ENCODE measurements at regions not wholly inside any gene's neighbourhood (a gene's known extent, or its start where the extent isn't known, plus 50 kb on each side); places are given as distances from the start of the nearest gene placed in this dataset.
"Not testable (repeated sequence)": the region's sequence is repeated elsewhere in the genome, so short reads cannot be mapped to it uniquely, and the experiment has no call there.

- DNase-seq, result no peak
- no peaks in the 10 kb centered on the region for H3K4me1 ChIP-seq (ENCODE audit: insufficient read depth, low read length)
- Mint-ChIP-seq H3K9me3 (peaks cover 4 to 12% (median 6%) of the 10 kb centered on the region in 5 donors), H3K27ac (no peak overlapping the region), H3K36me3 (no peaks in the 10 kb centered on the region), H3K4me3 (no peak overlapping the region), H3K27me3 (no peaks in the 10 kb centered on the region), H3K4me1 (no peaks in the 10 kb centered on the region)
- ChIA-PET CTCF (no interaction called here), POLR2A (no interaction called here)
- H3K9me3 ChIP-seq (ENCODE audit: low read length), result no peaks in the 10 kb centered on the region
- no peak overlapping the region for H3K27ac ChIP-seq (ENCODE audit: low read depth, low read length)
- H3K4me3 ChIP-seq (ENCODE audit: low read length), result no peak overlapping the region
- no peaks in the 10 kb centered on the region for H3K27me3 ChIP-seq (ENCODE audit: insufficient read depth, low read length, poor library complexity, severe bottlenecking)
- H3K36me3 ChIP-seq (ENCODE audit: insufficient read depth, low read length), result no peaks in the 10 kb centered on the region
These were observed 244.2 kb downstream of the GRXCR1 start for GRCh38 chr4:43136752-43137151.

- H3K4me3 ChIP-seq (ENCODE audit: low read length), result no peak overlapping the region
- no peak for DNase-seq
- POLR2A ChIA-PET, result no interaction called here
- H3K27me3 ChIP-seq (ENCODE audit: insufficient read depth, low read length, poor library complexity, severe bottlenecking), result no peaks in the 10 kb centered on the region
- no peaks in the 10 kb centered on the region for H3K36me3 ChIP-seq (ENCODE audit: insufficient read depth, low read length)
- Mint-ChIP-seq H3K27ac (no peak overlapping the region), H3K27me3 (no peaks in the 10 kb centered on the region), H3K4me1 (no peaks in the 10 kb centered on the region), H3K9me3 (peaks cover 2 to 6% (median 3%) of the 10 kb centered on the region in 5 donors), H3K4me3 (no peak overlapping the region), H3K36me3 (no peaks in the 10 kb centered on the region)
- no peak overlapping the region for H3K27ac ChIP-seq (ENCODE audit: low read depth, low read length)
- CTCF ChIA-PET, result no interaction called here
- no peaks in the 10 kb centered on the region for H3K4me1 ChIP-seq (ENCODE audit: insufficient read depth, low read length)
- no peaks in the 10 kb centered on the region for H3K9me3 ChIP-seq (ENCODE audit: low read length)
These were observed 253.7 kb downstream of the GRXCR1 start for GRCh38 chr4:43146198-43146597.

- H3K9me3 ChIP-seq (ENCODE audit: low read length), result no peaks in the 10 kb centered on the region
- H3K4me3 Mint-ChIP-seq, result no peak overlapping the region
- H3K36me3 Mint-ChIP-seq, result no peaks in the 10 kb centered on the region
- no peaks in the 10 kb centered on the region for H3K4me1 Mint-ChIP-seq
- ChIA-PET CTCF (no interaction called here), POLR2A (no interaction called here)
- no peaks in the 10 kb centered on the region for H3K27me3 Mint-ChIP-seq
- no peak overlapping the region for H3K4me3 ChIP-seq (ENCODE audit: low read length)
- no peaks in the 10 kb centered on the region for H3K36me3 ChIP-seq (ENCODE audit: insufficient read depth, low read length)
- H3K27ac Mint-ChIP-seq, result no peak overlapping the region
- no peak for DNase-seq
- H3K27me3 ChIP-seq (ENCODE audit: insufficient read depth, low read length, poor library complexity, severe bottlenecking), result no peaks in the 10 kb centered on the region
- H3K4me1 ChIP-seq (ENCODE audit: insufficient read depth, low read length), result no peaks in the 10 kb centered on the region
- H3K27ac ChIP-seq (ENCODE audit: low read depth, low read length), result no peak overlapping the region
- H3K9me3 Mint-ChIP-seq, result peaks cover 3 to 9% (median 4%) of the 10 kb centered on the region in 5 donors
These were observed 256.0 kb downstream of the GRXCR1 start for GRCh38 chr4:43148481-43148880.

GRCh38 chr4:43163101-43163792, 270.7 kb downstream of the GRXCR1 start:
- Histone ChIP-seq H3K36me3 (ENCODE audit: insufficient read depth, low read length) (no peaks in the 10 kb centered on the region), H3K27me3 (ENCODE audit: insufficient read depth, low read length, poor library complexity, severe bottlenecking) (no peaks in the 10 kb centered on the region), H3K4me1 (ENCODE audit: insufficient read depth, low read length) (no peaks in the 10 kb centered on the region), H3K4me3 (ENCODE audit: low read length) (no peak overlapping the region), H3K27ac (ENCODE audit: low read depth, low read length) (no peak overlapping the region), H3K9me3 (ENCODE audit: low read length) (no peaks in the 10 kb centered on the region)
- Mint-ChIP-seq H3K4me1 (no peaks in the 10 kb centered on the region), H3K9me3 (peaks cover 0 to 13% (median 7%) of the 10 kb centered on the region in 5 donors), H3K27ac (no peak overlapping the region), H3K36me3 (no peaks in the 10 kb centered on the region), H3K4me3 (no peak overlapping the region), H3K27me3 (no peaks in the 10 kb centered on the region)
- ChIA-PET CTCF (no interaction called here), POLR2A (no interaction called here)
- DNase-seq, result no peak

- Histone ChIP-seq H3K4me1 (ENCODE audit: insufficient read depth, low read length) (no peaks in the 10 kb centered on the region), H3K27me3 (ENCODE audit: insufficient read depth, low read length, poor library complexity, severe bottlenecking) (no peaks in the 10 kb centered on the region), H3K36me3 (ENCODE audit: insufficient read depth, low read length) (no peaks in the 10 kb centered on the region), H3K4me3 (ENCODE audit: low read length) (no peak overlapping the region), H3K27ac (ENCODE audit: low read depth, low read length) (no peak overlapping the region), H3K9me3 (ENCODE audit: low read length) (no peaks in the 10 kb centered on the region)
- Mint-ChIP-seq H3K4me3 (no peak overlapping the region), H3K27ac (no peak overlapping the region), H3K4me1 (no peaks in the 10 kb centered on the region), H3K36me3 (no peaks in the 10 kb centered on the region), H3K9me3 (peaks cover 0 to 4% (median 4%) of the 10 kb centered on the region in 5 donors), H3K27me3 (no peaks in the 10 kb centered on the region)
- DNase-seq, result no peak
- ChIA-PET CTCF (no interaction called here), POLR2A (no interaction called here)
These were observed 297.2 kb downstream of the GRXCR1 start for GRCh38 chr4:43189741-43190140.

- H3K9me3 Mint-ChIP-seq, result peaks cover 0 to 16% (median 10%) of the 10 kb centered on the region in 5 donors
- H3K27ac Mint-ChIP-seq; H3K4me3 ChIP-seq (ENCODE audit: low read length); H3K36me3 Mint-ChIP-seq; H3K27me3 ChIP-seq (ENCODE audit: insufficient read depth, low read length, poor library complexity, severe bottlenecking); POLR2A ChIA-PET; H3K9me3 ChIP-seq (ENCODE audit: low read length); H3K4me3 Mint-ChIP-seq; H3K4me1 Mint-ChIP-seq; DNase-seq; H3K27me3 Mint-ChIP-seq; H3K36me3 ChIP-seq (ENCODE audit: insufficient read depth, low read length); CTCF ChIA-PET; H3K4me1 ChIP-seq (ENCODE audit: insufficient read depth, low read length); H3K27ac ChIP-seq (ENCODE audit: low read depth, low read length): not testable (repeated sequence)
These were observed 320.1 kb downstream of the GRXCR1 start for GRCh38 chr4:43212576-43212975.

GRCh38 chr4:43223820-43224219, 331.3 kb downstream of the GRXCR1 start:
- Histone ChIP-seq H3K27me3 (ENCODE audit: insufficient read depth, low read length, poor library complexity, severe bottlenecking) (no peaks in the 10 kb centered on the region), H3K36me3 (ENCODE audit: insufficient read depth, low read length) (no peaks in the 10 kb centered on the region), H3K27ac (ENCODE audit: low read depth, low read length) (no peak overlapping the region), H3K9me3 (ENCODE audit: low read length) (no peaks in the 10 kb centered on the region), H3K4me1 (ENCODE audit: insufficient read depth, low read length) (no peaks in the 10 kb centered on the region), H3K4me3 (ENCODE audit: low read length) (no peak overlapping the region)
- H3K9me3 Mint-ChIP-seq, result peaks cover 4 to 21% (median 8%) of the 10 kb centered on the region in 5 donors
- H3K27ac Mint-ChIP-seq, result no peak overlapping the region
- ChIA-PET POLR2A (no interaction called here), CTCF (no interaction called here)
- H3K4me1 Mint-ChIP-seq, result no peaks in the 10 kb centered on the region
- no peak for DNase-seq
- H3K27me3 Mint-ChIP-seq, result no peaks in the 10 kb centered on the region
- H3K36me3 Mint-ChIP-seq, result no peaks in the 10 kb centered on the region
- no peak overlapping the region for H3K4me3 Mint-ChIP-seq

- H3K4me3 ChIP-seq (ENCODE audit: low read length), result no peak overlapping the region
- POLR2A ChIA-PET, result no interaction called here
- CTCF ChIA-PET, result no interaction called here
- no peak for DNase-seq
- H3K9me3 Mint-ChIP-seq, result peaks cover 4 to 18% (median 8%) of the 10 kb centered on the region in 5 donors
- no peaks in the 10 kb centered on the region for H3K36me3 ChIP-seq (ENCODE audit: insufficient read depth, low read length)
- H3K27me3 Mint-ChIP-seq, result no peaks in the 10 kb centered on the region
- H3K27ac Mint-ChIP-seq, result no peak overlapping the region
- H3K27me3 ChIP-seq (ENCODE audit: insufficient read depth, low read length, poor library complexity, severe bottlenecking), result no peaks in the 10 kb centered on the region
- no peaks in the 10 kb centered on the region for H3K4me1 ChIP-seq (ENCODE audit: insufficient read depth, low read length)
- no peak overlapping the region for H3K27ac ChIP-seq (ENCODE audit: low read depth, low read length)
- H3K36me3 Mint-ChIP-seq, result no peaks in the 10 kb centered on the region
- H3K4me1 Mint-ChIP-seq, result no peaks in the 10 kb centered on the region
- no peaks in the 10 kb centered on the region for H3K9me3 ChIP-seq (ENCODE audit: low read length)
- H3K4me3 Mint-ChIP-seq, result peak overlapping the region in 1 of 7 donors; percentile 23
These were observed 332.0 kb downstream of the GRXCR1 start for GRCh38 chr4:43224559-43224958.

- Histone ChIP-seq H3K4me1 (ENCODE audit: insufficient read depth, low read length) (no peaks in the 10 kb centered on the region), H3K27me3 (ENCODE audit: insufficient read depth, low read length, poor library complexity, severe bottlenecking) (no peaks in the 10 kb centered on the region), H3K9me3 (ENCODE audit: low read length) (no peaks in the 10 kb centered on the region), H3K27ac (ENCODE audit: low read depth, low read length) (no peak overlapping the region), H3K36me3 (ENCODE audit: insufficient read depth, low read length) (no peaks in the 10 kb centered on the region), H3K4me3 (ENCODE audit: low read length) (no peak overlapping the region)
- no peak overlapping the region for H3K4me3 Mint-ChIP-seq
- H3K27ac Mint-ChIP-seq, result no peak overlapping the region
- peaks cover 0 to 8% (median 0%) of the 10 kb centered on the region in 5 donors for H3K9me3 Mint-ChIP-seq
- ChIA-PET CTCF (no interaction called here), POLR2A (no interaction called here)
- no peaks in the 10 kb centered on the region for H3K27me3 Mint-ChIP-seq
- DNase-seq, result no peak
- no peaks in the 10 kb centered on the region for H3K36me3 Mint-ChIP-seq
- no peaks in the 10 kb centered on the region for H3K4me1 Mint-ChIP-seq
These were observed 340.8 kb downstream of the GRXCR1 start for GRCh38 chr4:43233321-43233720.
